ENCODE measurements at regions not wholly inside any gene's neighbourhood (a gene's known extent, or its start where the extent isn't known, plus 50 kb on each side); places are given as distances from the start of the nearest gene placed in this dataset.

DNA sequence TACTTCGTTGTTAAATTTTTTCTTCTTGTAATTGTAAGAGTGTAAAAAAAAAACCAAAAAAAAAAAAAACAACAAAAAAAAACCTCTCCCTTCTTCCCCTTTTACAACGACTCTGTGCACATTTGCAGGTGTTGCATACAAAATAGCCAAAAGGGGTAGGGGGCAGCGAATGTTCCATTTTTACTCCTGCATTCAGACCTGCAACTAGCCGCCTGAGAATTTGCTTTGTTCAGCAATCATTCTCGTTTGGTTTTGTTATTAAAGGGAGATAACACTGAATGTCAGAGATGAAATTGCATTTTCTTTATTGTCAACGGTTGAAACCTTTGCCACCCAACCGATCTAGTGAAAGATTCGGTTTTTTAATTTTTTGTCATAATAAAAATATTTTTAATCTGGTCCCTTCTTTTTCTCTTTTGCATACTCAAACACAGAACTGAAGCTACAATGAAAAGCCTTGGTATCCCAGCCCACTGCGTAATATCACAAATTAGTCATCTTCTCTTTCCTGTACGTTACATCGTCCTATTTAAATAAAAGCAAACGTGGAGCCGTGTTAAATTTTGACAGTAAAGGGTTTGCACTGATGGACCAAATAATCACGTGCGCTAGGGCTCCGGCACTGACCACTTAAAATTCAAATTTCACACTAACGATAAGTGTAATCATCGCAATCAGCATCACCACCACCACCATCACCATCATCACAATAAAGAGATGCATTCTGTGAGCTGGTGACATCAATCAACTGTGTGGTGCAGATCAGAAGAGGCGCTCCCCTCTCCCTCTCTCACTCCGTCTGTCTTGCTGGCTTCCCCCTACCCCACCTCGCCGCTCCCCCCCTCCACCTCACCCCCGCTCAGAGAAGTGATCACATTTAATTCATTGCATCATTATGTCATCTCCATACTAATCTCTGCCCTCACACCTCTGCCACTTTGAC lies 406.2 kb upstream of the PSMD7 start:
- no peak overlapping the region for H3K4me3 ChIP-seq (ENCODE audit: low read depth, low read length)

DNA sequence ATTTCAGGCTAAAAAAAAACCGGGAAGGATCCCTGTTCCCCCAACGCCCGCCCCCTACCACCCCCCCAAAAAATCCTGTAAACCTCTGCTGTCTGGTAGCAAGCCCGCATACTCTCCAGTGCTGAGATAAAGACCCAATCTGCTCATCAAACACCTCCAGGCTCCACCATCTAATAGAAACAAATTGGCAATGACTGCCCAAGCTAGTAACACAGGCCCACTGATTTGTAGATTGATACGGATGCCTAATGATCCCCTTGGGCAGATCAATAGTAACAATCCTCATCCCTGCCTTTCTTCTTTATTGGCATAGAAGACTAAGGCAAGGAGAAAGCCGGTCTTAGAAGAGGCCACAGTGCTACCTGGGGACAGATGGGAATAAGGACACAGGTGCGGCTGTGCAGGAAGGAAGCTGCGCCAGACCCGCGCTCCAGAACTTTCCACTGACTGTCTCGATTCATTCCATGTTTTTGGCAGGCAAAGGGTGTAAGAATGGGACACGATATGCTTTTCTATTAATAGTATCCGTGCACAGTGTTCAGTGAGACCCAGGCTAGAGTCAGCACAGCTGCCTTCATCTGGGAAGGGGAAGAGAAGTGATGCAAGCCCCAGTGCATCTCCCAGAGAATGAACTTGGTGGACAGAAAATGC lies 407.6 kb upstream of the PSMD7 start:
- H3K4me3 ChIP-seq (ENCODE audit: low read depth, low read length) = no peak overlapping the region

DNA sequence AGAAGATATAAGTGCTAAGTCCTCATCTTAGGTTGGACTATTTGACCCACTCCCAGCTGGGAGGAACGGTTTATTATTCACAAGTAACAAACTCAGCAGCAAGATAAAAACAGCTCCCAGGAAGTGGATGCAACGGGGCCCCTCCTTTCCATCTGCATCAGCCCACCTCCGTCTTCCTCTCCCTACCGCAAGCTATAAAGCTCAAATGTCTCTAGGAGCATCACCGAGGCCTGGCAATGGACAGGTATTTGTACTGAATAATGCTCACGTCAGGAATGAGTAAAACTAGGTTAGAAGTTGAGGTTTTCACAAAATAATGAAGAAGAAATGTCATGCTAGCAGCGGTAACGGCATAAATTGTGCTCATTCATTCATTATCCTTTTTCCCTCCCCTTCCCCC lies 408.7 kb upstream of the PSMD7 start:
- no peak overlapping the region for H3K4me3 ChIP-seq (ENCODE audit: low read depth, low read length)

DNA sequence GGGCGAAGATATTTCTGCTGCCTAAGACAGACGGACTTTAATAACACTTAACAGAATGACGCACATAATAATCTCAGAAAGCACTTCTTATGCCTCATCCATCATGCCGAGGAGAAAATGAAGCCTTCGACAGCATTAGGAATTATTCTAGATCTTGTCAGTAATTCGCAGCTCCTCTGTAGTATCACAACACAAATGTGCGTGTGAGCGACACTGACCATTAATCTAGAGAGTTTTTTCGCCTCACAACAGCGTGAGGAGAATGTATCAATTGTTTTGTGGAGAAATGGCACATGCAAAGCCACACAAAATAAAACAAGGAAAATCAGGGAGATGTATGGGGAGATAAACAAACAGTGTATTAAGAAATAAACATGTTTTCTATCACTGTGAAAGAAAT lies 410.2 kb upstream of the PSMD7 start:
- no peak overlapping the region for H3K4me3 ChIP-seq (ENCODE audit: low read depth, low read length)

DNA sequence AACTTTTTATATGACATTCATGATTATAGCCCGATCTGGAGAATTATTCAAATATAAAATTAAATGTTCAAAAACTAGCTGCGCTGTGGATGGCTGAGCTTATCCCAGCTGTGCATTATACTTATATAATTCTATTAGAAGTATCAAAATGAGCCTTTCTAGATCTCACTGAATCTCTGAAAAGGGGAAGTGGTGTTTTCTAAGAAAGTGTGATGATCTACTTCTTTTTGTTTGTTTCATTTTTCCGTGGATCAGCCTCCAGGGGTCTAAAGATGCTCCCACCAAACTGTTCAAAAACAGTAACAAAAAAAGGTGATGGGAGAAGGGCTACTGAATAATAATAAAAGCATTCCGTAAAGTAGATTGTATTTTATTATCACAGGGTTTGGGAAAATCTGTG lies 411.3 kb upstream of the PSMD7 start:
- H3K4me3 ChIP-seq (ENCODE audit: low read depth, low read length) = no peak overlapping the region

DNA sequence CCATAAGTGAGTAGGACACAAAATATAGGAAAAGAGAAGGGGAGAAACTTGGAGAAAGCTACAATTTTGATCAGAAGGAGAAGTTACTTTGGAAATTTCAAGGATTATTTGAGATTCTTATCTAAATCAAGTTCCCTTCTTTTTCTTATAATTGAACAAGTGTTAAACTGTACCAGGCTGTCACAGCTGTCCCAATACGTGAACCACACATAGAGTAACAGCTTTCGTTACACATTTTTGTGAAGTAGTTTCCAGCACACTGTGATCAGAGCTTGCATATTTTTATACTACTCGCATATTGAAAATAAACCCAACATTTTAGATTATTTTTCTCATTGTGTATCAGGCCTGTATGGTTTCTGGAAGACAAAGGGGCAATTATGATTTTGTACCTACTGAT lies 412.8 kb upstream of the PSMD7 start:
- H3K4me3 ChIP-seq (ENCODE audit: low read depth, low read length) = no peak overlapping the region

DNA sequence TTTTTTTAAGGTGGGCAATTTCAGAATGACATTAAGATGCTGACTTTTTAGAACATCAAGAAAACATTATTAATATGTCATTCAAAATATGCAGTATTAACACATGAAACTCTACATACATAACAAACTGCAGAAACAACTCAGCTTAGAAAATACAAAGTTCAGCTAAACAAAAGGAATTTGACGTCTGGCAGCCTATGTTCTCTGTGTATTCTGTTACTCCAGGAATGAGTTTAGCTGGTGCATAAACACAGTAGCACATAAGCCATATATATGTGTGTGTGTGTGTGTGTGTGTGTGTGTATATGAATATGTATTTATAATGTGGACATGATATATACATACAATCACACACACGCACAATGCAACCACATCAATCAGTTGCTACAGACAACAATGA lies 413.5 kb upstream of the PSMD7 start:
- no peak overlapping the region for H3K4me3 ChIP-seq (ENCODE audit: low read depth, low read length)

DNA sequence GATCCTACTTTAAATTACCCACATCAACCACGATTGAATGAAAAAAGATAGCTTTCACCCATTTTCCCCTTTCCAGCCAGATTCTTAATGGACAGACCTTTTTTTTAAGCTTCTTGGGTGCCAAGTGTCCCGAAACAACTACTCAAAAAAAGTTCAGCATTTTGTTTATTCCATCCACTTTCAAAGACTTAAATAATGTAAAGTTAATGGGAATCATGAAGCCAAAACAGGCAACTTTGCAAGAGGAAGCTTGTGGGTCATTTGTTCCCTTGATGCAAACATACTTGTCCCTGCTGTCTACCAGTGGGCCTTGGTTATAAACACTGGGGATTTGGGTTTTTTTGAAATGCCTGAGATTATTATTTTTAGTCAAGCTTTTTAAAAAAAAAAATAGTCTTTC lies 414.0 kb upstream of the PSMD7 start:
- H3K4me3 ChIP-seq (ENCODE audit: low read depth, low read length) = no peak overlapping the region

DNA sequence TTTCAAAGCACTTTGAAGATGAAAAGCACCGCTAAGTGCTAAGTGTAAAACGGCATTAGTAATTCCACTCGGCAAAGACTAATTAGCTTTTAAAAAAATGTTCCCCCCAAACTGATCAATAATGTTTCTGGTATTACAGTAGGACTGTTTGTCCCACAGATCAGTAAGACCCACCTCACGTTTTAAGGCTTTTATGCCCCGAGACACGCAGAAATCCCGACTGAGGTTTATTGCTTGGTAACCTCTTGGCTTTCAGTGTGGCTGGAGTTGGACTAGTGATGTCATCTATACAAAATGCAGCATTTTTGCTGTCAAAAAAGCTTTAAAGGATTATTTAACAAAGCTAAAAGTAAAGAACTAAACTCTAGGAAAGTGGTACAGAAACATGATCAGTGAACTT lies 414.6 kb upstream of the PSMD7 start:
- no peak overlapping the region for H3K4me3 ChIP-seq (ENCODE audit: low read depth, low read length)

DNA sequence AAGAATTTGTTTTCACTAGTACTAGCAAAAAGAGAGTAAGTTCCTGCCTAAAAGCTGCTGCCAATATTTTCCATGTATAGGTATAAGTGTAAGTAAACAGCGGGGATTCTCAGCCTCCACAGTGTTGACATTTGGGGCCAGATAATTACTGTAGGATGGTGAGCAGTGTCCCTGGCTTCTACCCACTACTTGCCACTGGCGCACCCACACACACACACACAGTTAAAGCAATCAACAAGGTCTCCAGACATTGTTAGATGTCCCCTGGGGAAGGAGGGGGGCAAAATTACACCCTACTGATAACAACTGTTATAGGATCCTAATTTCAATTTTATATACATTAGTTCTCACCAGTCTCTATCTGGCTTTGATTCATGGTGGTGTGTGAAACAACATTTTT lies 417.0 kb upstream of the PSMD7 start:
- H3K4me3 ChIP-seq (ENCODE audit: low read depth, low read length) = no peak overlapping the region

DNA sequence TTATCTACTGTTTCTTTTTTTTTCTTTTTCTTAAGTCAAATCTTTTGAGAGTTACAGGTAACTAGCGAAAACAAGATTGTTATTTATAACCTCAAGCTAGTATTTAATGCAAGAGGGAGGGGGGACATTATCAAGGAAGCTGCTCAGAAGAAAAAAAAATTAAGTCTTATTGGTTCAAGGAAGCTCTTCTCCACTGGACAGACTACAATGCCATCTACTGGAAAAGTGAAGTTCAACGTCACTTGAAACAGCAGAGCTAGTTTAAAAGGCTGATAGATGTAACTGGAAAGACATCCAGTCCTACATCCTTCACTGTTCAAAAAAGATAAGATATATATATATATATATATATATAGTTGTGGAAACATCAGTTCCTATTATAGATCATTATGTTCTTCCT lies 418.0 kb upstream of the PSMD7 start:
- H3K4me3 ChIP-seq (ENCODE audit: low read depth, low read length) = no peak overlapping the region

DNA sequence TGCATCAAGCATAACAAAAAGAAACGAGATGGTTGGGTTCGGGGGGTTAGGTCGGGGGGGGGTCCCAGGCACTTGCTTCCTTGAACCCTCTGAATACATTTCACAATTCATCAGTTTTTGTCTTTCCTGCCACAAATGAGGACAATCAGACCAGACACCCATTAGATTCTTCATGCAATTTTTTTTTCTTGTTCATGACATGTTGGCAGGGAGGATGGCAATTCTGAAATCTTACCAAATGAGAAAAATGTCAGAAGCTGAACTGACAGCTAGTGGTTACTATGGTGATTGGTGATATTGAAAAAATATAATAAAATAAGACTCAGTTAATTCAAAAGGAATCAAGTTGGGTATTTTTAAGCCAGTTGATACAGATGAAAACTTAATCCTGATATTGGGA lies 419.5 kb upstream of the PSMD7 start:
- H3K4me3 ChIP-seq (ENCODE audit: low read depth, low read length) = no peak overlapping the region

DNA sequence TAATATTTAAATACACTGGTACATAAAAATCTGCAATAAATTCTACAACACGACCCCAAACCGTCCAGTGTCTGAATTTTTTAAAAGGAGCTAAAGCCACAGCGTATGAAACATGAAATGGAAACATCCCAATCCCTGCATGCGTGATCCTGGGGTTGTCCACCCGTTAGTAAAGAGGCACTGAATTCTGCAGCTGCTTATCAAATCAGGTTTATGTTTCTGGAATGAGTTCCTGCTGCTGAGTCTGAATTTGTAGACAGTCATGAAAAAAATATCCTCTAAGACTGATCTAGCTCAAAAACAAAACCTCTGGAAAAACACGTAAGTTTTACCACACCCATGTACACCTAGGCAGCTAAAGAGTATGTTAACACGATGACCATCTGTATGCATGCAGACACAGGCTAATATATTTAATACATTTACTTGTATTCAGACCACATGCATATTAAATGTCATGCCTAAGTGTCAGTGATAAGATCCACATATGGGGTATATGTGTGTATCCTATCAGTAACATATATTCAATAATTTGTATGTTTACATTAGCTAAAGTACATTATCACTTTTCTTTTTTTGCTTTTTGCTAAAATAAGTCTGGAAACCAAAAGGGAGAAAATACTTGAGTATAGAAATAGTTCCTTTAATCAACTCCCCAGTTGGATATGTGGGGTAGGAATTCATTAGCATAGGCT lies 420.5 kb upstream of the PSMD7 start:
- no peak overlapping the region for H3K4me3 ChIP-seq (ENCODE audit: low read depth, low read length)

DNA sequence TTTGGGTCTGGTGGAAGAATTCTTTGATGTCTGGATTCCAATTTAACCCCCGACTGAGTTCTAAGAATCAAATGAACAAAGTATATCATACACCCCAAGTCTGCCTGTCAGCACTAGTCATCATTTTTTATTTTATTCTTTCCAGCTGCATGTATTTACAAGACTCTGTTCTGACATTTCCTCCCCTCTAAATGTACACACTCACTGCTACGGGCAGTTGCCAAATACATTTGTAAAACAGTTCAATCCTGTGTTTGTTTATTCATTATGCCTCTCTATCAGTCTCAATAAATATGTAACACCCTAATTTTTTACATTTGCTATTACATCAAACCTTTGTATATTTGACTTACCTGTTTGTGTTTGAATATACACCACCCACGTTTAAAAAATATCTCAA lies 422.3 kb upstream of the PSMD7 start:
- no peak overlapping the region for H3K4me3 ChIP-seq (ENCODE audit: low read depth, low read length)

DNA sequence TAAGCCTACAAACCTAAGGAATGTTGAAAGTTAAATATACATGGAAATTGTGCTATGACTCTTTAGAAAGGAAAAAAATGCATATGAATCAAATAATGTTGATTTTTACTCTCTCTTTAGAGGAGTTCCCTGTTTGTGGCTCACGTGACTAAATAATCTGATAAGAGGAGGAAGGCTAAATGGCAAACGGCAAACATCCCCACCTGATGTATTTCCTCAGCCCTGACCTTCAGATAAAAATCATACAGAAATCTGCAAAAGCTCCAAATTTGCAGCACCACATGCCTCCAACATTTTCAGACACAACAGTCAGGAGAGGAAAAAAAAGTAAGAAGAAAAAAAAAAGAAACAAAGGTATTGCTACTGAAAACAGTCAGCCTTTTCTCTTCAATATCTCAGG lies 423.0 kb upstream of the PSMD7 start:
- no peak overlapping the region for H3K4me3 ChIP-seq (ENCODE audit: low read depth, low read length)

DNA sequence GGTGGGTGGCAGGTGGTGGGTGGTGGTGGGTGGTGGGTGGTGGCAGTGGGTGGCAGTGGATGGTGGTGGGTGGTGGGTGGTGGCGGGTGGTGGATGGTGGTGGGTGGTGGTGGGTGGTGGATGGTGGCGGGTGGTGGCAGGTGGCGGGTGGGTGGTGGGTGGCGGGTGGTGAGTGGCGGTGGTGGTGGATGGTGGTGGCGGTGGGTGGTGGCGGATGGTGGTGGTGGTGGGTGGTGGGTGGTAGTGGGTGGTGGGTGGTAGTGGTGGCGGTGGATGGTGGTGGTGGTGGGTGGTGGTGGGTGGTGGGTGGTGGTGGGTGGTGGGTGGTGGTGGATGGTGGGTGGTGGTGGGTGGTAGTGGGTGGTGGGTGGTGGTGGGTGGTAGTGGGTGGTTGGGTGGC lies 423.8 kb upstream of the PSMD7 start:
- no peak overlapping the region for H3K4me3 ChIP-seq (ENCODE audit: low read depth, low read length)

DNA sequence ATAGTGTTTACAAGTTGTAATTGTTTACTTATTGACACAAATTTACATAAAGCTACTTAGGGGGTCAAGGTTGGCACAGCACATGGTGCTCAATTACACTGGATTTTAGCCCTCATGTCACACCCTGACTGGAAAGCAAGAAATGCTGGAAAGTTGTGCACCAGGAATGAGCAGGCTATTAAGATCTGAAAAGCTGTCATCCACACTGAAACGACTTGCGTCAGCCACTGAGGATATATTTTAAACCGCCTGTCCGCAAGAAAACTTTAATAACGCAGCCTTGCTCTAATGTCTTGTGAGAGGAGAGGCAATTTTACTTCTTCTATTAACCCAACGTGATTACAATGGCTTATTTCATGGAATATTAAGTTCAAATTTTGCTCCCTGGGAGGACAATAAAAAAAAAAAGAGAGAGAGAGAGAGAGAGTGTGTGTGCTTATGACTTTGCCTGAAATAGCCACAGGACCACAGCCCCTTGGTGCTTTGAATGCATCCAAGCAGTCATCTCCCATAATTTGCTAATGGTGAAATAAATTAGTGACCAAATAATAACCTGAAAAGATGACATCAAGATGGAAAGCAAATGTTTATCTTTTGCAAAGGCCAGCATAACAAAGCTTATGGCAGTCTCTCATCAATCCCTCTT lies 425.4 kb upstream of the PSMD7 start:
- no peak overlapping the region for H3K4me3 ChIP-seq (ENCODE audit: low read depth, low read length)

DNA sequence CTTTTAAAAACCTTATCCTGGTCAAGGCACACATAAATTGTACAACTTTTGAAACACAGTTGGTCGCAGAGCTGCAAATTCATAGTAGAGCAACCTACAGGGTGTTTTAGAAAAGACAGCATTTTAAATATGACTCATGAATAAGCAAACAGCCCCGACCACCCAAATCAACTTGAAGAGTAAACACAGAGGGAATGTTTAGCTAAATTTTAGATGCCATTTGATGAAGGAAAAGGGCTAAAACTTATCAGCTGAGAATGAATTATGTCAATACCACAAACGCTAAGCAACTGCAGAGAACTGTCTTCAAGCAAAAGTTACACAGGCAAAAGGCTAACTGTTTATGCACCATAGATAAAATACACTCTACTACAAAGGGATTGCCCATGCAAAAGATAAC lies 427.5 kb upstream of the PSMD7 start:
- H3K4me3 ChIP-seq (ENCODE audit: low read depth, low read length) = no peak overlapping the region

DNA sequence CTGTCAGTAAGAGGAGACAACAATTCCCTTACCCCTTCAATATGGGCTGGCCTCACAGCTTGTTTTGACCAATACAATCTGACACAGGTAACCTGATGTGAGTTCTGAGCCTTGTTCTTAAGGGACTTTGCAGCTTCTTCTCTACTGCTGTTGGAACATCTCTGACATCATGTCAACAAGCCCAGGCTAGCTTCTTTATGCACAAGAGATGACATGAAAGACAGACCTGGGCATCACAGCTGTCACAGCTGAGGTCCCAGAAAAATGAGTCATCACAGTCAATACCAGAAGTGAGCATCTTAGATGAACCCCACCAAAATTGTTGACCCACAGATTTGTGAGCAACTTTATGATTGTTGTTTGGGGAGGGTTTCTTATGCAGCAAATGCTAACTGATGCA lies 431.7 kb upstream of the PSMD7 start:
- H3K4me3 ChIP-seq (ENCODE audit: low read depth, low read length) = no peak overlapping the region

DNA sequence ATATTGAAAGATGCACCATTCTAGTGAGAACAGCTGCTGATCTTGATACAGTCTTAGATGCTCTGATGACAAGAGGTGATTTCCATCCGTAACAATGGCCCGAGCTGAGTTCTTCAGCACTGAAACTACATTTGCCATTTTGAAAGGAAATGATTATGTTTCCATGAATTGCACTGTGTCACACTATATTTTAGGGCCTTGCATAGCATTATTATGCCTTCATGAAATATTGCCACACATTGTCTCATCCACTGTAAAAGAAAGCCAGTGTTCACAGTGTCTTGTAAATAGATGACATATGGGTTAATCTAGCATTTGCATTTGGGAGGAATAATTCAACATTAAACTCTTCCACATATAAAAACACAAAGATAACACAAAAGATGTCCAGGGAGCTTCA lies 438.3 kb upstream of the PSMD7 start:
- H3K4me3 ChIP-seq (ENCODE audit: low read depth, low read length) = no peak overlapping the region

DNA sequence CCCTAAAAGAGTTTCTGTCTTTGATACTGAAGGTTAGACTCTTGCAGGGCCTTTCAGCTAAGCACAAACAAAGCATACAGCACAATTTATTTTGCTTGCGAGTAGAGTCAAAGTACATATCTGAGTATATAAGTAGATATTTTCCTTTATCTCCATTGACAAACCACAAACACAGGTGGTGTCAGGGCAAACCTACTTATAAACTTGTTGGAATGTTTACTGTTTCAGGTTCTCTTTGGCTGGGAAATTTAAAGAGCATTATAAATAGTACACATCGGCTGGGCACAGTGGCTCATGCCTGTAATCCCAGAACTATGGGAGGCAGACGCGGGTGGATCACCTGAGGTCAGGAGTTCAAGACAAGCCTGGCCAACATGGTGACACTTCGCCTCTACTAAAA lies 442.6 kb upstream of the PSMD7 start:
- no peak overlapping the region for H3K4me3 ChIP-seq (ENCODE audit: low read depth, low read length)

DNA sequence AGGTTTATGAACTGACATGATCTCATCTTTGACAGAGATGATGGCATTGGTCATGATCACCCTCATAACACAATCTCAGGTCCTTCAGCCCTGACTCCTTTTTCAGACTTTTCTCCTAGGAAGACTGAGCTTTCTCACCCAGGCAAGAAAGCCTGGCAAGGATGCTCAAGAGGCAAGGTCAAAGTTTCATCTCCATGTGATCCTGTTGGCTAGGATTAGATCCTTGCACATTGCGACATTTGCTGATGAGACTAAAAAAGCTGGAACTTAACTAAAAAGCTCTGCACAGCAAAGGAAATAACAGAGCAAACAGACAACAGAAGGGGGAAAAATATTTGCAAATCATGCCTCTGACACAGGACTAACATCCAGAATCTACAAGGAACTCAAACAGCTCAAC lies 444.1 kb upstream of the PSMD7 start:
- no peak overlapping the region for H3K4me3 ChIP-seq (ENCODE audit: low read depth, low read length)
